Inflammatory macrophage treated with lipopolysaccharide for 1 hour (primary cell): ENCODE measurements at regions not wholly inside any gene's neighbourhood (a gene's known extent, or its start where the extent isn't known, plus 50 kb on each side); places are given as distances from the start of the nearest gene placed in this dataset.

Source experiments
- DNase-seq, 2 donors: peaks; one replicate each; pipeline ENCODE4 v3.0.0-alpha.2; 2020 to 2022

GRCh38 chr18:34978953-34979608 is 62.1 kb upstream of the MAPRE2 start:
- DNase-seq = peak; percentile 85 to 97

GRCh38 chr18:34981487-34981886 is 59.7 kb upstream of the MAPRE2 start:
- DNase-seq = no peak

GRCh38 chr18:34985963-34986362 is 55.2 kb upstream of the MAPRE2 start:
- no peak for DNase-seq

GRCh38 chr18:34990597-34990996 is 50.6 kb upstream of the MAPRE2 start:
- DNase-seq = no peak

GRCh38 chr18:34991152-34991551 is 50.1 kb upstream of the MAPRE2 start:
- no peak for DNase-seq
